NCI-H748 treated with DMSO at 0.1 percent for 48 hours (cell line): ENCODE measurements at regions not wholly inside any gene's neighbourhood (a gene's known extent, or its start where the extent isn't known, plus 50 kb on each side); places are given as distances from the start of the nearest gene placed in this dataset.

Experiments used
- DNase-seq: peaks from one replicate; lab custom pipeline; 2025; lab: John Stamatoyannopoulos, UW

GRCh38 chr1:114342376-114342775 lies 168.6 kb downstream of the TRIM33 start:
- no peak for DNase-seq

GRCh38 chr1:114341856-114342255 lies 169.1 kb downstream of the TRIM33 start:
- DNase-seq, result no peak

GRCh38 chr1:114341299-114341698 lies 169.7 kb downstream of the TRIM33 start:
- no peak for DNase-seq

GRCh38 chr1:114340892-114341291 lies 170.1 kb downstream of the TRIM33 start:
- DNase-seq, result no peak

- no peak for DNase-seq
These were observed 171.6 kb downstream of the TRIM33 start for GRCh38 chr1:114339379-114339778.

- DNase-seq, result no peak
These were observed 172.7 kb downstream of the TRIM33 start for GRCh38 chr1:114338191-114338890.

GRCh38 chr1:114337417-114337816 lies 173.6 kb downstream of the TRIM33 start:
- DNase-seq, result no peak

- DNase-seq, result no peak
These were observed 174.6 kb downstream of the TRIM33 start for GRCh38 chr1:114336360-114336759.

GRCh38 chr1:114335273-114335672 lies 175.7 kb downstream of the TRIM33 start:
- DNase-seq, result no peak

GRCh38 chr1:114334297-114334696 lies 176.7 kb downstream of the TRIM33 start:
- no peak for DNase-seq

GRCh38 chr1:114333690-114334089 lies 177.3 kb downstream of the TRIM33 start:
- DNase-seq, result no peak

GRCh38 chr1:114331936-114332335 lies 178.3 kb upstream of the SYT6 start:
- no peak for DNase-seq

- no peak for DNase-seq
These were observed 176.8 kb upstream of the SYT6 start for GRCh38 chr1:114330451-114330983.

- no peak for DNase-seq
These were observed 174.8 kb upstream of the SYT6 start for GRCh38 chr1:114328361-114328904.

GRCh38 chr1:114324662-114324965 lies 170.9 kb upstream of the SYT6 start:
- no peak for DNase-seq

- no peak for DNase-seq
These were observed 170.4 kb upstream of the SYT6 start for GRCh38 chr1:114323959-114324661.

GRCh38 chr1:114322734-114323133 lies 169.1 kb upstream of the SYT6 start:
- DNase-seq, result no peak

- DNase-seq, result no peak
These were observed 168.5 kb upstream of the SYT6 start for GRCh38 chr1:114322207-114322606.

- DNase-seq, result no peak
These were observed 166.9 kb upstream of the SYT6 start for GRCh38 chr1:114320586-114320985.

GRCh38 chr1:114319418-114319817 lies 165.7 kb upstream of the SYT6 start:
- no peak for DNase-seq

- no peak for DNase-seq
These were observed 165.3 kb upstream of the SYT6 start for GRCh38 chr1:114318961-114319360.

- DNase-seq, result no peak
These were observed 162.5 kb upstream of the SYT6 start for GRCh38 chr1:114316204-114316603.

- DNase-seq, result no peak
These were observed 162.0 kb upstream of the SYT6 start for GRCh38 chr1:114315631-114316030.
